ENCODE measurements at regions not wholly inside any gene's neighbourhood (a gene's known extent, or its start where the extent isn't known, plus 50 kb on each side); places are given as distances from the start of the nearest gene placed in this dataset.

GRCh38 chr6:14221564-14222279 lies 104.2 kb downstream of the CD83 start:
- no peak for ATAC-seq
- intact Hi-C loops (cut with micrococcal nuclease) = no loop called here
- no peak overlapping the region for H3K27ac Mint-ChIP-seq
- ChIA-PET POLR2A (no interaction called here), CTCF (interaction anchor here (2.2 kb wide), 1 partner anchor 8 kb away, joined by 6 read pairs; no protein-coding TSS in a partner anchor)
- no peaks in the 10 kb centered on the region for H3K36me3 Mint-ChIP-seq (ENCODE audit: low read depth)
- H3K27me3 Mint-ChIP-seq = no peaks in the 10 kb centered on the region
- no peaks in the 10 kb centered on the region for H3K4me1 Mint-ChIP-seq (ENCODE audit: low read depth)
- TF ChIP-seq, protein P1, sequence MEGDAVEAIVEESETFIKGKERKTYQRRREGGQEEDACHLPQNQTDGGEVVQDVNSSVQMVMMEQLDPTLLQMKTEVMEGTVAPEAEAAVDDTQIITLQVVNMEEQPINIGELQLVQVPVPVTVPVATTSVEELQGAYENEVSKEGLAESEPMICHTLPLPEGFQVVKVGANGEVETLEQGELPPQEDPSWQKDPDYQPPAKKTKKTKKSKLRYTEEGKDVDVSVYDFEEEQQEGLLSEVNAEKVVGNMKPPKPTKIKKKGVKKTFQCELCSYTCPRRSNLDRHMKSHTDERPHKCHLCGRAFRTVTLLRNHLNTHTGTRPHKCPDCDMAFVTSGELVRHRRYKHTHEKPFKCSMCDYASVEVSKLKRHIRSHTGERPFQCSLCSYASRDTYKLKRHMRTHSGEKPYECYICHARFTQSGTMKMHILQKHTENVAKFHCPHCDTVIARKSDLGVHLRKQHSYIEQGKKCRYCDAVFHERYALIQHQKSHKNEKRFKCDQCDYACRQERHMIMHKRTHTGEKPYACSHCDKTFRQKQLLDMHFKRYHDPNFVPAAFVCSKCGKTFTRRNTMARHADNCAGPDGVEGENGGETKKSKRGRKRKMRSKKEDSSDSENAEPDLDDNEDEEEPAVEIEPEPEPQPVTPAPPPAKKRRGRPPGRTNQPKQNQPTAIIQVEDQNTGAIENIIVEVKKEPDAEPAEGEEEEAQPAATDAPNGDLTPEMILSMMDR (IDR thresholded peaks at IDR 0.05) = no peak
- no peak overlapping the region for H3K4me3 Mint-ChIP-seq
- peaks cover 5% of the 10 kb centered on the region for H3K9me3 Mint-ChIP-seq
- DNase-seq = no peak

DNA sequence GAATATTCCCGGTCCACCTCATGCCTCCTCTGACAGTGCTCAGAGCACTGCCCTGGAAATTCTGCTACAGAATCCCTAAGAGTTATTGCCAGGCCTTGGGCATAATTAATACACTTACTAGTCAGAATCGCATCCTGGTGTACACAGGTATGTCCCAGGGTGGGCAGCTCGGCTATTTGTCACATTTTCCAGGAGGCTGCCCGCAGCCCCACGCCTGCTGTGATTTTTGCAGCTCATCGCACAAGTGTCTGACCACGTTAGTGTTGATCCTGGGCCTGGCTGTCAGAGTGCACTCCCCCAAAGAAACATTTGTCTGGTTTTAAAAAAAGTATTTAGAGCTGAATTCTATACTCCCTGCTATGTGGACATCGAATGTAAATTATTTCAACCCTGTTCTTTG lies 105.4 kb downstream of the CD83 start:
- no peak for ATAC-seq
- Mint-ChIP-seq H3K4me3 (no peak overlapping the region), H3K27me3 (no peaks in the 10 kb centered on the region), H3K4me1 (ENCODE audit: low read depth) (no peaks in the 10 kb centered on the region), H3K27ac (no peak overlapping the region), H3K9me3 (peaks cover 5% of the 10 kb centered on the region), H3K36me3 (ENCODE audit: low read depth) (no peaks in the 10 kb centered on the region)
- no peak for DNase-seq
- CTCF ChIA-PET = interaction anchor here (2.2 kb wide), 1 partner anchor 10 kb away, joined by 6 read pairs; no protein-coding TSS in a partner anchor
- POLR2A ChIA-PET = no interaction called here
- TF ChIP-seq, protein P1 (IDR thresholded peaks at IDR 0.05) = no peak
- intact Hi-C loops (cut with micrococcal nuclease) = no loop called here

DNA sequence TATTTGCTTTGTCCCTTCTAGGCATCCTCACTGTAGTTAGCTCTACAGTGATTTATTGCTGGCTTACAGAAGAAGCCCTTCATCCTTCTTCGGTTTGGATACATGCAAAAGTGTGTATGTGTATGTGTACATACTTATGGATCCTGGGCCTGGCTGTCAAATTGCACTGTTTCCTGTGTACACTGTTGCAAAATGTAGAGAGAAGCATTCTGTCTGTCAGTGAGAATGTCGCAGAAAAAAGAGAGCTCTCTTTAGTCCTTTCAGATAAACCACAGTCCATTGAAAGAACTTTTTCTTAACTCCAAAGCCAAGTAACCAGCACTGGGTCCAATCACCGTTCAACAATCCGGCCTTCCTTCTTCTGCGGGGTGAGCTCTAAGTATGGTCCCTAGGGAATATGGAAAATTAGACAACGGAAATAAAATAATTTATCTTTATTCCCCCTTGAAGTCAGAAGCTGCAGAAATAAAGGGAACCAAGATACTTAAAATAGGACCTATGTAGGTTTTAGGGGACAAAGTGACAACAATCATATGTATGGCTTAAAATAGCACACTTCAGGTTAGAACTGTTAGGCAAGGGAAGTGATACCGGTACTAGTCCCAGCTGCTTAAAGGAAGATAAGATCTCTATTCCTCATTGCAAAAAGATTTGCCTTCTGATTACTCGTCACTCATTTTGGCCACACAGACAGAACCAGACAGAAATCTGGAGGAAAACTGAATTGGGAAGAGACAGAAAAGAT lies 107.0 kb downstream of the CD83 start:
- no peak for ATAC-seq
- H3K4me1 Mint-ChIP-seq (ENCODE audit: low read depth) = peaks cover 7% of the 10 kb centered on the region
- TF ChIP-seq, protein P1 (IDR thresholded peaks at IDR 0.05) = no peak
- H3K27ac Mint-ChIP-seq = no peak overlapping the region
- ChIA-PET CTCF (no interaction called here), POLR2A (interaction anchor here (0.5 kb wide), 1 partner anchor 389 kb away, joined by 3 read pairs; no protein-coding TSS in a partner anchor)
- no peaks in the 10 kb centered on the region for H3K36me3 Mint-ChIP-seq (ENCODE audit: low read depth)
- no peak overlapping the region for H3K4me3 Mint-ChIP-seq
- no peaks in the 10 kb centered on the region for H3K27me3 Mint-ChIP-seq
- no peak for DNase-seq
- peaks cover 5% of the 10 kb centered on the region for H3K9me3 Mint-ChIP-seq
- intact Hi-C loops (cut with micrococcal nuclease) = no loop called here

- DNase-seq = no peak
- CTCF ChIA-PET = no interaction called here
- POLR2A ChIA-PET = no interaction called here
- TF ChIP-seq, protein P1 (IDR thresholded peaks at IDR 0.05) = no peak
- Mint-ChIP-seq H3K4me1 (ENCODE audit: low read depth) (peaks cover 7% of the 10 kb centered on the region), H3K27me3 (no peaks in the 10 kb centered on the region), H3K36me3 (ENCODE audit: low read depth) (no peaks in the 10 kb centered on the region), H3K27ac (no peak overlapping the region), H3K9me3 (peaks cover 5% of the 10 kb centered on the region), H3K4me3 (no peak overlapping the region)
- intact Hi-C loops (cut with micrococcal nuclease) = no loop called here
- ATAC-seq = no peak
Measured at GRCh38 chr6:14226051-14226660, 108.6 kb downstream of the CD83 start.

GRCh38 chr6:14228571-14228970 lies 111.0 kb downstream of the CD83 start:
- Mint-ChIP-seq H3K36me3 (ENCODE audit: low read depth) (no peaks in the 10 kb centered on the region), H3K9me3 (peaks cover 5% of the 10 kb centered on the region), H3K4me1 (ENCODE audit: low read depth) (peaks cover 15% of the 10 kb centered on the region), H3K27me3 (no peaks in the 10 kb centered on the region), H3K27ac (no peak overlapping the region), H3K4me3 (no peak overlapping the region)
- POLR2A ChIA-PET = no interaction called here
- CTCF ChIA-PET = no interaction called here
- DNase-seq (peak; percentile 66), ATAC-seq (peak; percentile 84)
- TF ChIP-seq, protein P1 (IDR thresholded peaks at IDR 0.05) = no peak
- intact Hi-C loops (cut with micrococcal nuclease) = no loop called here
